Kidney capillary endothelial cell (primary cell): ENCODE measurements at regions not wholly inside any gene's neighbourhood (a gene's known extent, or its start where the extent isn't known, plus 50 kb on each side); places are given as distances from the start of the nearest gene placed in this dataset.

Experiments
- DNase-seq: peaks from one replicate; pipeline ENCODE4 v3.0.0-alpha.2; 2018; ENCODE audit warnings: low spot score

- DNase-seq: no peak
Observed at GRCh38 chr14:65794674-65795279, 382.2 kb downstream of the FUT8 start.

- no peak for DNase-seq
Observed at GRCh38 chr14:65798216-65798615, 385.7 kb downstream of the FUT8 start.

GRCh38 chr14:65800694-65801093 lies 388.2 kb downstream of the FUT8 start:
- no peak for DNase-seq

- DNase-seq: no peak
Observed at GRCh38 chr14:65802196-65802595, 389.7 kb downstream of the FUT8 start.

- no peak for DNase-seq
Observed at GRCh38 chr14:65803885-65804284, 391.4 kb downstream of the FUT8 start.

- no peak for DNase-seq
Observed at GRCh38 chr14:65804439-65805112, 392.0 kb downstream of the FUT8 start.

- DNase-seq: peak; percentile 48
Observed at GRCh38 chr14:65805113-65805473, 392.6 kb downstream of the FUT8 start.

- no peak for DNase-seq
Observed at GRCh38 chr14:65808390-65808789, 395.9 kb downstream of the FUT8 start.

GRCh38 chr14:65810322-65810721 lies 397.8 kb downstream of the FUT8 start:
- peak; percentile 20 for DNase-seq

GRCh38 chr14:65813760-65814384 lies 401.3 kb downstream of the FUT8 start:
- no peak for DNase-seq

- no peak for DNase-seq
Observed at GRCh38 chr14:65815127-65815526, 402.6 kb downstream of the FUT8 start.

- no peak for DNase-seq
Observed at GRCh38 chr14:65817011-65817410, 404.5 kb downstream of the FUT8 start.

- no peak for DNase-seq
Observed at GRCh38 chr14:65819569-65819968, 407.0 kb downstream of the FUT8 start.

GRCh38 chr14:65821224-65821753 lies 408.8 kb downstream of the FUT8 start:
- no peak for DNase-seq

GRCh38 chr14:65824285-65824977 lies 411.9 kb downstream of the FUT8 start:
- DNase-seq: peak; percentile 64

- no peak for DNase-seq
Observed at GRCh38 chr14:65824978-65825299, 412.4 kb downstream of the FUT8 start.

- DNase-seq: no peak
Observed at GRCh38 chr14:65826946-65827345, 414.4 kb downstream of the FUT8 start.

- no peak for DNase-seq
Observed at GRCh38 chr14:65827520-65827919, 415.0 kb downstream of the FUT8 start.

- DNase-seq: no peak
Observed at GRCh38 chr14:65828396-65828795, 415.9 kb downstream of the FUT8 start.

GRCh38 chr14:65832431-65833266 lies 420.1 kb downstream of the FUT8 start:
- DNase-seq: no peak

- DNase-seq: no peak
Observed at GRCh38 chr14:65833267-65833880, 420.8 kb downstream of the FUT8 start.

- no peak for DNase-seq
Observed at GRCh38 chr14:65834051-65834450, 421.5 kb downstream of the FUT8 start.
